Body of pancreas (tissue), 4 donors: ENCODE measurements at regions not wholly inside any gene's neighbourhood (a gene's known extent, or its start where the extent isn't known, plus 50 kb on each side); places are given as distances from the start of the nearest gene placed in this dataset.

ENCODE experiments used
- ATAC-seq: fragments of 150-250 bp; one replicate; pipeline ENCODE4 v1.9.1; 2016
- DNase-seq, 4 donors: peaks; one replicate each; pipeline ENCODE4 v3.0.0-alpha.2; 2019
- H3K27ac ChIP-seq, 4 donors: fragments of 200-600 bp; sonication (generic); 1 replicate in 3 of 4; 2 replicates in 1 of 4; pipeline versions ENCODE4 v1.5.1 to v1.6.1; 2016 to 2019; ENCODE audit warnings: mild to moderate bottlenecking in 1 of 4, mixed read lengths in 1 of 4, moderate library complexity in 1 of 4
- H3K27me3 ChIP-seq, 2 donors: fragments of 200-600 bp; sonication (generic); one replicate each; pipeline ENCODE4 v1.6.0; 2016; ENCODE audit warnings: mild to moderate bottlenecking in 1 of 2
- H3K36me3 ChIP-seq, 2 donors: fragments of 200-600 bp; sonication (generic); replicated peaks in 1 of 2; 2 replicates each; pipeline ENCODE4 v1.5.1; 2016; ENCODE audit warnings: low read depth in 2 of 2; ENCODE audit not compliant: insufficient read depth in 1 of 2
- H3K4me1 ChIP-seq: fragments of 200-600 bp; sonication (generic); one replicate; pipeline ENCODE4 v1.6.0; 2016
- H3K4me3 ChIP-seq, 2 donors: fragments of 200-600 bp; sonication (generic); 1 replicate in 1 of 2; 2 replicates in 1 of 2; pipeline ENCODE4 v1.5.1; 2016 to 2019
- H3K9me3 ChIP-seq, 3 donors: fragments of 200-600 bp; sonication (generic); 1 replicate in 2 of 3; 2 replicates in 1 of 3; pipeline ENCODE4 v1.5.1; 2016
- CTCF ChIP-seq, 7 experiments: fragments of 450-650 bp in 4 of 7; fragments of 200-600 bp in 3 of 7; sonication (generic) in 3 of 7; IDR thresholded peaks; one replicate each; pipeline ENCODE4 v1.5.1; 2016 to 2019; ENCODE audit warnings: antibody characterized with exemption in 7 of 7
- POLR2A ChIP-seq, 3 donors: fragments of 450-650 bp; IDR thresholded peaks; one replicate each; pipeline ENCODE4 v1.6.1; 2016; ENCODE audit warnings: antibody characterized with exemption in 3 of 3, mild to moderate bottlenecking in 2 of 3
- WGBS, 2 donors: methylation state at CpG; one replicate each; pipeline ENCODE4 v1.1.5; 2017; 5-methylcytosine and 5-hydroxymethylcytosine counted together
- intact Hi-C: fragments of 100-400 bp; cut with DNase I; formaldehyde crosslinking; loops from one replicate; pipeline ENCODE4 v1.15.1; 2023

- TF ChIP-seq POLR2A (IDR thresholded peaks at IDR 0.05) = no peak
- TF ChIP-seq CTCF (IDR thresholded peaks at IDR 0.05) = no peak
- Histone ChIP-seq H3K27ac (no peak overlapping the region), H3K9me3 (no peaks in the 10 kb centered on the region), H3K36me3 (no peaks in the 10 kb centered on the region), H3K4me1 (no peaks in the 10 kb centered on the region), H3K27me3 (peaks cover 0 to 16% of the 10 kb centered on the region in 2 donors), H3K4me3 (no peak overlapping the region)
- intact Hi-C loops = no loop called here
- 18 to 35% methylated on average over 7 to 11 of the region's 11 CpGs for WGBS, 2 donors
- ATAC-seq = no peak
- peak in 2 of 4 donors; percentile 28 to 55 for DNase-seq
These were observed 64.8 kb downstream of the SOX1 start for GRCh38 chr13:112131713-112132113.

DNA sequence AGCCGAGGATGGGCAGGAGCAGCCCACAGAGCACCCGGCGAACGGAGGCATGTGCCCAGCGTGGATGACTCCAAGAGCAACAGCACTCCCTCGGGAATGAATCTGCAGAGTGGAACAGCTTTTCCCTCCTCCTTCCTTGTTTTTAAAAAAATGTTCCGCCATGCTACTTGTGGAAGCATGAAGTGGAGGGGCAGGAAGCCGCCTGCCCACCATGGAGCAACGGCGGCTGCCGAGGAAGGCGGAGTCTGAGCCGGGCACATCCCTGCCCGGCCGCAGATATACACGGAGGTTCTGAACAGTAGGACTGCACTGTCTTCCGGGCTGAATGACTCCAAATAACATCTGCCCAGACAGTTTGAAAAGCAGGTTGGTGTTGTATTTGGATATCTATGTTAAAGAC, 65.2 kb downstream of the SOX1 start:
- intact Hi-C loops = no loop called here
- 75 to 78% methylated on average over 17 of the region's 17 CpGs for whole genome bisulfite sequencing, 2 donors
- no peak for ATAC-seq
- DNase-seq = no peak
- no peak overlapping the region for H3K27ac ChIP-seq
- H3K36me3 ChIP-seq = no peaks in the 10 kb centered on the region
- peaks cover 0 to 16% of the 10 kb centered on the region in 2 donors for H3K27me3 ChIP-seq
- H3K4me3 ChIP-seq = no peak overlapping the region
- H3K4me1 ChIP-seq = no peaks in the 10 kb centered on the region
- TF ChIP-seq POLR2A (IDR thresholded peaks at IDR 0.05) = no peak
- TF ChIP-seq CTCF (IDR thresholded peaks at IDR 0.05) = no peak
- H3K9me3 ChIP-seq = no peaks in the 10 kb centered on the region

GRCh38 chr13:112132619-112133018, 65.7 kb downstream of the SOX1 start:
- intact Hi-C loops = no loop called here
- no peaks in the 10 kb centered on the region for H3K4me1 ChIP-seq
- TF ChIP-seq POLR2A (IDR thresholded peaks at IDR 0.05) (no peak), CTCF (IDR thresholded peaks at IDR 0.05) (no peak)
- 56 to 58% methylated on average over 9 of the region's 9 CpGs for WGBS, 2 donors
- no peaks in the 10 kb centered on the region for H3K9me3 ChIP-seq
- no peak for ATAC-seq
- H3K36me3 ChIP-seq = no peaks in the 10 kb centered on the region
- H3K4me3 ChIP-seq = no peak overlapping the region
- peaks cover 0 to 16% of the 10 kb centered on the region in 2 donors for H3K27me3 ChIP-seq
- no peak for DNase-seq
- no peak overlapping the region for H3K27ac ChIP-seq

DNA sequence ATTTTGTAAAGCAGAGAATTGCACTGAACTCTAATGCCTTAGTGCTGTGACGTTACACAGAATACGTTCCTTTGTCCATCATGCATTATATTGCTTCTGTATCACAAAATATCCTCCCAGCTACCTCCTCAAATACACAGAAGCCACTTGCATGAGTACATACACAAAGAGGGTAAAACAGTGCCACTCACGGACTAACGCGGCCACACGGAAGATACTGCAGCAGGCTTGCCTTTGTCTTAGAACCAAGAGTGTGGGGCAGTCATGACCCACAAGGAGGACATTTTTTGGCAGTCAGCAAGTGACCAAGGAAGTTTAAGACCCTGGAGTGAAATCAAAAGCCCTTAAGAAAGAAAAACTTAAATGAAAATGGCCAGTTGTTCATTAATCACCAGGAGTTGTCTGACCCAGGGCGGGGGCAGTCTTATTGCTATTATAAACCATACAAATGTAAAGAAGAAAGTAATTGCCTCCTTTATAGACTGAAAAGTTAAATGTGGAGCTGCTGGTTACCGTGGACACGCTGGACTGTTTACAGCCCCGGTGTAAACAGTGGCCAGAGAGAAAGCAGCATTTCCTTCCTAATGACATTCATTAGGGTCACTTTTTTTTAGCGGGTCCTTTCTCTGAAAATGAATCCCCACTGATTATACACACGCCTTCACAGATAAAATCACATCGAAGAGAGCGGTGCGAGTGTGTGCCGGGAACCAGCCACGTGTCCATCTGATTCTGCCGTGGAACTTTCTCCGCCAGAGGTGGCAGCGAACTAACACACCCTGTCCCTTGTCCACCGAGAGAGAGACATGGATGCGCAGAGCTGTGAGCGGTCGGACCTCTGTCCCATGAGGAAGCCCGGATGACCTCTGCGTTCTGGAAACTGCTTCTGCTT, 66.8 kb downstream of the SOX1 start:
- Histone ChIP-seq H3K9me3 (no peaks in the 10 kb centered on the region), H3K27me3 (peaks cover 0 to 16% of the 10 kb centered on the region in 2 donors), H3K27ac (no peak overlapping the region), H3K4me3 (no peak overlapping the region), H3K4me1 (no peaks in the 10 kb centered on the region), H3K36me3 (no peaks in the 10 kb centered on the region)
- intact Hi-C loops = no loop called here
- WGBS, 2 donors = 58 to 67% methylated on average over 21 to 26 of the region's 26 CpGs
- TF ChIP-seq POLR2A (IDR thresholded peaks at IDR 0.05) = no peak
- TF ChIP-seq CTCF (IDR thresholded peaks at IDR 0.05) = no peak
- no peak for ATAC-seq
- DNase-seq = no peak
